GM12878 (cell line): ENCODE measurements at regions not wholly inside any gene's neighbourhood (a gene's known extent, or its start where the extent isn't known, plus 50 kb on each side); places are given as distances from the start of the nearest gene placed in this dataset.

Experiments used
- ATAC-seq: fragments of 200-7000 bp; cut with Tn5 transposase; 3 replicates; pipeline ENCODE4 v1.9.1; 2020; ENCODE audit warnings: mild to moderate bottlenecking, moderate library complexity
- BruUV-seq: library from RNA; stranded (reverse); fragments of 400-500 nt; replicated peaks from 2 replicates; lab custom pipeline; 2021; lab: Mats Ljungman, UMichigan
- CTCF ChIA-PET: fragments of 300-600 bp; sonication (Branson Sonifier 250); formaldehyde crosslinking; extraction: SDS; loops from one replicate; lab custom pipeline; 2021; ENCODE audit warnings: inconsistent platforms; lab: Yijun Ruan, JAX
- POLR2A ChIA-PET: fragments of 350-600 bp; formaldehyde crosslinking; extraction: SDS; loops from one replicate; lab custom pipeline; 2021; ENCODE audit warnings: inconsistent platforms; lab: Charles Lee
- RAD21 ChIA-PET: fragments of 300-600 bp; sonication (Branson Sonifier 250); formaldehyde crosslinking; loops from one replicate; lab custom pipeline; 2023; ENCODE audit warnings: antibody characterized with exemption; ENCODE audit not compliant: unreplicated experiment; lab: Charles Lee
- SMC1A ChIA-PET: fragments of 300-600 bp; sonication (Branson Sonifier 250); formaldehyde crosslinking; loops from one replicate; lab custom pipeline; 2023; ENCODE audit not compliant: unreplicated experiment, uncharacterized antibody; lab: Charles Lee
- DNase-seq: peaks from one replicate; pipeline ENCODE4 v3.0.0-alpha.2; 2011; ENCODE audit warnings: low read depth, low spot score
- FAIRE-seq: peaks from 3 replicates; lab custom pipeline; 2011; peaks lifted over from hg19 to GRCh38; lab: Jason Lieb, UNC
- H2AFZ ChIP-seq: 2 replicates; pipeline ENCODE4 v1.6.0; 2011; ENCODE audit warnings: low read depth, low read length, control low read depth; ENCODE audit not compliant: control insufficient read depth
- H3K27ac ChIP-seq: 2 replicates; pipeline ENCODE4 v1.5.1; 2011; ENCODE audit warnings: control low read depth; ENCODE audit not compliant: control insufficient read depth, insufficient read depth
- H3K27me3 ChIP-seq, 2 experiments: replicated peaks in 1 of 2; 2 replicates each; pipeline versions ENCODE4 v1.6.0 to v1.6.1; 2011; ENCODE audit warnings: low read length in 1 of 2; ENCODE audit not compliant: control insufficient read depth in 2 of 2, insufficient read depth in 2 of 2
- H3K36me3 ChIP-seq, 2 experiments: 2 replicates each; pipeline ENCODE4 v1.5.1; 2011; ENCODE audit warnings: low read length in 1 of 2; ENCODE audit not compliant: control insufficient read depth in 2 of 2, insufficient read depth in 2 of 2
- H3K4me1 ChIP-seq: 2 replicates; pipeline ENCODE4 v1.6.1; 2011; ENCODE audit warnings: mild to moderate bottlenecking, low read length, moderate library complexity, mixed read lengths; ENCODE audit not compliant: control insufficient read depth, insufficient read depth
- H3K4me2 ChIP-seq: 2 replicates; pipeline ENCODE4 v1.6.0; 2011; ENCODE audit warnings: control low read depth; ENCODE audit not compliant: control insufficient read depth, insufficient read depth
- H3K4me3 ChIP-seq: fragments of 200-600 bp; sonication (generic); 2 replicates; pipeline ENCODE4 v1.5.1; 2016
- H3K79me2 ChIP-seq: 2 replicates; pipeline ENCODE4 v1.6.0; 2011; ENCODE audit warnings: low read length; ENCODE audit not compliant: control insufficient read depth, insufficient read depth
- H3K9ac ChIP-seq: 2 replicates; pipeline ENCODE4 v1.8.0; 2011; ENCODE audit warnings: low read length, control low read depth, mixed read lengths; ENCODE audit not compliant: control insufficient read depth, insufficient read depth
- H3K9me3 ChIP-seq: replicated peaks from 3 replicates; pipeline ENCODE4 v1.5.1; 2011; ENCODE audit warnings: mild to moderate bottlenecking, low read length; ENCODE audit not compliant: control insufficient read depth, insufficient read depth
- H4K20me1 ChIP-seq: 2 replicates; pipeline ENCODE4 v1.6.0; 2011; ENCODE audit not compliant: control insufficient read depth, insufficient read depth
- ATF2 ChIP-seq: IDR thresholded peaks from 2 replicates; pipeline ENCODE4 v1.6.1; 2012; ENCODE audit warnings: low read length, inconsistent platforms
- GATAD2B ChIP-seq: fragments of 450-650 bp; conservative IDR thresholded peaks from 2 replicates; pipeline ENCODE4 v1.6.1; 2017; ENCODE audit warnings: low read depth, mild to moderate bottlenecking, moderate library complexity
- NFXL1 ChIP-seq: fragments of 450-650 bp; IDR thresholded peaks from 2 replicates; pipeline ENCODE4 v1.6.1; 2017; ENCODE audit warnings: antibody characterized with exemption, mild to moderate bottlenecking, borderline replicate concordance
- TBL1XR1 ChIP-seq: IDR thresholded peaks from 2 replicates; pipeline ENCODE4 v1.6.1; 2012; ENCODE audit warnings: low read depth, low read length, improper control_type of control experiment
- YBX1 ChIP-seq: fragments of 450-650 bp; IDR thresholded peaks from 2 replicates; pipeline ENCODE4 v1.6.1; 2016; ENCODE audit warnings: antibody characterized with exemption
- ZNF24 ChIP-seq: fragments of 450-650 bp; IDR thresholded peaks from 2 replicates; pipeline ENCODE4 v1.6.1; 2017; ENCODE audit warnings: antibody characterized with exemption, mild to moderate bottlenecking
- ZNF592 ChIP-seq: fragments of 450-650 bp; IDR thresholded peaks from 2 replicates; pipeline ENCODE4 v1.6.1; 2017; ENCODE audit warnings: mild to moderate bottlenecking, moderate library complexity
- WGBS: methylation state at CpG from one replicate; pipeline ENCODE4 v1.1.6; 2016; ENCODE audit warnings: low lambda C conversion rate; ENCODE audit not compliant: insufficient replicate concordance, insufficient coverage; ENCODE audit errors: missing lambda C conversion rate; 5-methylcytosine and 5-hydroxymethylcytosine counted together
- in situ Hi-C: fragments of 300-500 bp; cut with MboI; formaldehyde crosslinking; loops from 9 replicates; pipeline ENCODE4 v1.14.3; 2018; ENCODE audit warnings: mixed read lengths
- intact Hi-C: fragments of 100-400 bp; cut with micrococcal nuclease; formaldehyde crosslinking; loops from one replicate; pipeline ENCODE4 v1.14.2; 2022; ENCODE audit not compliant: unreplicated experiment

GRCh38 chr2:123211181-123211580, 813.9 kb upstream of the CNTNAP5 start (continued):
- TF ChIP-seq YBX1 (no peak), ATF2 (no peak), TBL1XR1 (no peak), ZNF592 (no peak)

GRCh38 chr2:123245156-123245555, 779.9 kb upstream of the CNTNAP5 start:
- no peak for FAIRE-seq
- in situ Hi-C loops (no loop called here), intact Hi-C loops (no loop called here)
- Histone ChIP-seq H3K4me1 (no peaks in the 10 kb centered on the region), H3K4me3 (no peak overlapping the region), H3K36me3 (no peaks in the 10 kb centered on the region), H3K9me3 (no peaks in the 10 kb centered on the region), H2AFZ (no peak overlapping the region), H3K79me2 (no peaks in the 10 kb centered on the region), H4K20me1 (no peaks in the 10 kb centered on the region), H3K4me2 (no peak overlapping the region), H3K27ac (no peak overlapping the region), H3K9ac (no peak overlapping the region), H3K27me3 (no peaks in the 10 kb centered on the region)
- BruUV-seq: no TSS peak
- POLR2A ChIA-PET: no interaction called here
- SMC1A ChIA-PET: no interaction called here
- ATAC-seq: no peak
- CTCF ChIA-PET: no interaction called here
- RAD21 ChIA-PET: no interaction called here
- no peak for DNase-seq
- 3% methylated on average over 3 of the region's 3 CpGs for WGBS
- no peak for TF ChIP-seq ZNF592
- TF ChIP-seq ZNF24: no peak
- TF ChIP-seq ATF2: no peak
- TF ChIP-seq NFXL1: no peak
- no peak for TF ChIP-seq GATAD2B
